HG02852 (cell line): ENCODE measurements at regions not wholly inside any gene's neighbourhood (a gene's known extent, or its start where the extent isn't known, plus 50 kb on each side); places are given as distances from the start of the nearest gene placed in this dataset.

Experiments
- ATAC-seq: cut with Tn5 transposase; IDR thresholded peaks from one replicate; pipeline ENCODE4 v1.9.1; 2021; ENCODE audit warnings: mild to moderate bottlenecking, moderate library complexity; ENCODE audit not compliant: unreplicated experiment

DNA sequence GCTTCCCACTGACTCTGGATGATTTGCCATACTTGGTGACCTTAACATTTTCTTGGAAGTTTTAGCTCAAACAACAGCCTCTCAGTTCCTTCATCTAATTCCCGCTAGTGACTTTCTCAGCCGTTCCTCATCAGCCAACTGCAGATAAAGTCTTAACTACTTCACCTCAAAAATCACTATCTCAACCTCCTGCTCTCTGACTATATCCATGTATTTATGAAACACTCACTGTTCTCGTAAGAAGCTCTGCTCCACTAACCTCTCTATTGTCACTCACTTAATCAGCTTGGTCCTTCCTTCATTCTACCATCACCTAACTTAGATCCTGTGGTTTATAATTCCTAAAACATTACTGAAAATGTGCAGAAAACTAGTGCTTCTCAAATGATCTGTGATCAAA lies 1551.6 kb downstream of the MRPL39 start:
- ATAC-seq: no peak

- no peak for ATAC-seq
Measured at GRCh38 chr21:24050231-24050630, 1557.0 kb downstream of the MRPL39 start.

DNA sequence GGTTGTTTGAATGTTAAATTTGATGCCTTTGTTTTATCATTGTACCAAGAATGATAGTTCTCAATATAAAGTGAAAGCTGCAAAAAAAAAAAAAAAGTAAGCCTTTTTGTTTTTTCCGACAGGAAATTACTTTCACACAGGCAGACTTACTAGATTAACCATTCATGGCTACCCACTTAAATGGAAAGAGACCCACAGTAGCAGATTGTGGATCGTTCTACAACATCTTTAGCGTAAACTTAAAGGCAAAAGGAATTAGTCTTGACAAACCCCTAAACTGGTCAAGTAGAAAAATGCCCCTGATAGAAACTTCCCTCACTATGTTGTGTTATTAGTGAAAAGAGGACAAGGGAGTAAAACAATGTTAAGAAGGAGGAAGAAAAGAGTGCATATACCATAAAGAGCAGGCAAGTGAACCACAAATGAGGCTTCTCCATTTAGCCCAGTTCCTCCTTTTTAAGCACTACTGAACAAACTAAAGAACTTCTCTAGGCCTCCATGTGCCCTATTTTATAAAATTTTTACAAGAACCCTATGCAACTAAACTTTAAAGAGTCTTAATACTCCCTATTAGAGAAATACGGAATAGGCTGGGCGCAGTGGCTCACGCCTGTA lies 1560.3 kb downstream of the MRPL39 start:
- ATAC-seq: no peak

DNA sequence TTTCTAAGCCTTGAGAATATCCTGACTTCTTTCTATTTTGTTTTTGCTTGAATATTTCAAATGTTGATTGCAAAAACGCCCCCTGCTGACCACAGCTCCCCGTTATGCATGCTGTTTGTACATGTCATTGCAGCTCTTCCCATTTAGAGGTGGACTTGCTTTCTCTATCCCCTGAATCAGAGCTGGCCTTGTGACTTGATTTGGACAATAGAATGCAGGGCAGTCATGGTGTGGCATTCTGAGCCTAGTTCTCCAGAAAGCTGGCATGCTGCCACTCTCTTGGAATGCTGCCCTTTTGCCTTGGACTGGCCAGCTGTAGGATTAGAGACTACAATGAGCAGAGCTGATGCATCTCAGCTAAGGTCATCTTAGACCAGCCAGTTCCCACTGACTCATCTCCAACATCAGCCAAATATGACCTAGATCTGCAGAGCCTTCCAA lies 1561.5 kb downstream of the MRPL39 start:
- no peak for ATAC-seq

DNA sequence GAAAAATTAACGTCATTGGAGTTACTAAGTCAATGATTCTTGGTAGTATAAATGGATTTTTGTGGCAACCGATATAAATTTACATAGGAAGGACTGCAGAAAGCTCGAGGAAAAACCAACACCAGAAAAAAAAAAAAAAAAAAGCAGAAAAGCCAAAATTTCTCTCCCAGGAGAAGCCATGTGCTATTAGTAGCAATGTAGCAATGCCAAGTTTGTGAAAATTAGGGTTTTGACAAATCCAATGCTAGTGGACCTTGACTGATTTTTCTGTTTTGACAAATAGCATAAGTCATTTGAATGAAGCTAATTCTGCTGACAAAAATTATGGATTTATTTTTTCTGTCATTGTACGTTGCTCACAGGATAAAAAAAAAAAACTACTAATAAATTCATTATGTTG lies 1561.9 kb downstream of the MRPL39 start:
- no peak for ATAC-seq

DNA sequence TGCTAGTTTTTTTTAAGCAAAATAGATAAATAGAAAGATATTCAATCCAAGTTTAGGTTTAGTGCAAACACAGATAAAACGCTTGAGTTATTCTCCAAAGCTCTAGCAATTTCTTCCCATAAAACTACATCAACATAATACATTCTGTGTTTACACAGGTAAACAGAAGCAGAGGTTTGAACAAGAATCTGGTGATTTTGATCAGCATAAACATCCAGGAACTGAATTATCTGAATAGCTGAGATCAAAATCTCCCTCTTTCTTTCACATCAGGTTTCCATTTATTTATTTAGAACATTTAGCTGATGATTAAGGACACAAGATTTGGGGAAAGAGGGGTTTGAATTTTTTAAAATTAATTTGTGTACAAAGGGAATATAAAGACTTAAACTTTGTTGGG lies 1564.6 kb downstream of the MRPL39 start:
- ATAC-seq: no peak

- ATAC-seq: no peak
Measured at GRCh38 chr21:24032709-24033232, 1574.5 kb downstream of the MRPL39 start.

- no peak for ATAC-seq
Measured at GRCh38 chr21:24027396-24027795, 1579.9 kb downstream of the MRPL39 start.

GRCh38 chr21:24025101-24025500 lies 1582.2 kb downstream of the MRPL39 start:
- no peak for ATAC-seq

- no peak for ATAC-seq
Measured at GRCh38 chr21:24023936-24024335, 1583.3 kb downstream of the MRPL39 start.

DNA sequence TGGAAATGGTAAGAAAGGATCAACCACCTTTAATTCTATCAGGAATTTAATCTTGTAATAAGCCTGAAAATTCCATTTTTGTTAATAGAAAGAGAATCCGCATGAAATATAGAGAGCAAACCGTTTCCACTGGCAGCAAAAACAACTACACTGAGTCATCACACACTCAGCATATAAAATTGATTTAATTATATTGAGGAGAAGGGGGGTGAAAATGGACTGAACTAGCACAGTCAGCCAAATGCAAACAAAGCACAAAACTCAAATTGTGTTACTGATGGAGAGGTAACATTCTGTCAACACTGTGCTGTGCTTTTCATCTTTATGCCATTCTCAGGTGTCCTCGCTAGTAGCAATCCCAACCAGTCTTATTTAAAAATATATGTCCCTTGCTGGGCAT lies 1583.9 kb downstream of the MRPL39 start:
- ATAC-seq: no peak

GRCh38 chr21:24014381-24014780 lies 1592.9 kb downstream of the MRPL39 start:
- no peak for ATAC-seq

DNA sequence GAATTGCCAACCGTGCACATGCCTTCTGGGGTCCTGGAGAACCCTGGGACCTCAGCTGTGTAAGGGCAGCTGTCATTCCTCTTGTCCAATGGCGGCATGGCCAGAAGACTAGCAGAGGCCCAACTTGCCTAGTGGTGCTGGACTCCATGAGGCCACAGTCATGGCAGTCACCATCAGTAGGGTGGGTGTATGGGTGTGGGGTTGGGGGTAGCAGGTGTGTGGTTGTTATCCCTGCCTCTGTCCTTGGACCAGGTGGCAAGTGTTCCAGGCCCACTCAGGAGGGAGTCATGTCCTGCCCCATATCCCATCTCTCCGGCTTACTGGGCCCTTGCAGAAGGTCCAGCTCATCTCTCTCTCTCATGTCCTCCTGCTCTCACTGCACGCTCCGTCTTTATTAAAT lies 1596.2 kb downstream of the MRPL39 start:
- no peak for ATAC-seq

- no peak for ATAC-seq
Measured at GRCh38 chr21:24007592-24007991, 1599.7 kb downstream of the MRPL39 start.

DNA sequence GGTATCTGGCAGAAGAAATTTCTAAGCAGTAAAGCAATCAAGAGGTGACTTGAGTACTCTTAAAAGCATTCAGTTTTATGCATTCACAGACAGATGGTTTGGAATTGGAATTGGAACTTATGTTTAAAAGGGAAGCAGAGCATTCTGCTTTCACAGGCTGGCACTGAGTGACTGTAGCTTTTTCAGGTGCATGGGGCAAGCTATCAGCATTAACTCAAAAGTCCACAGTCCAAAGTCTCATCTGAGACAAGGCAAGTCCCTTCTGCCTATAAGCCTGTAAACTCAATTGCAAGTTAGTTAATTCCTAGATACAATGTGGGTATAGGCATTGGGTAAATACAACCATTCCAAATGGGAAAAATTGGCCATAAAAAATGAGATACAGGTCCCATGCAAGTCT lies 1620.3 kb downstream of the MRPL39 start:
- ATAC-seq: no peak

GRCh38 chr21:23986214-23986613 lies 1621.1 kb downstream of the MRPL39 start:
- no peak for ATAC-seq

- ATAC-seq: no peak
Measured at GRCh38 chr21:23982546-23982945, 1624.7 kb downstream of the MRPL39 start.

DNA sequence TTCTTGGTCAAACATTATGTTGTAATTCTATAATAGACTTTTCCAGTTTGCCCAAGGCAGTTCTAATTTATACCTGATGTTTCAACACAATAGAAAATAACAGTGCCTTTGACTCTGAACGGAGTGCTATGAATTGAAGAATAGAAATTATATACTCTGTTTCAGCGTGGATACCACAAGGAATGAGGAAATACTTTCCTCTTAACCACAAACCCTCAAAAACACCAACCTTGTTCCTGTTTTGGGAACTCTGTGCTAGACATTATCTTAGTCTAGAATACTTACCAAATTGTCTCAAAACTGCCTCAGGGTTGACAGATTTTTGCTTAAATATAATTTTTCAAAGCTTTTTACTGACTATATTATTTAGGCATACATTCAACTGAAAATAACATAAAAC lies 1629.3 kb downstream of the MRPL39 start:
- no peak for ATAC-seq

GRCh38 chr21:23968722-23969647 lies 1638.3 kb downstream of the MRPL39 start:
- peak; percentile 96 for ATAC-seq

DNA sequence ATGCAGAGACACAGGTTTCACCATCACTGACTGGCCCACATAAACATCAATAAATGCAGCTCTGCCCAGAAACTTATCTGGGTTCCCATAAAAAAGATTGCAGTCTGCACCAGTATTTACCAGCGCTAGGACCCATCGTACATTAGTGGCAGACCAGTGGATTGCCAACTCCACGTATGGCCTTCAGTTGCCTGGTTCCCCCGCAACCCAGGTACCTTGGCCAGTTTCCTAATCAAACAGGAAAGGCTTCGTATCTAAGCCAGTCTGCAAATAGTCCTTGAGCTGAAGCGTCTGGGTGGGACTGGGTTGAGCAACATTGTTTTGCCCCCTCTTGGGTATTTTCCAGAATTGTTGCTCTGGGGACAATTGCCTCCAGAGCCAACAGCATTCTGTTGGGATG lies 1639.3 kb downstream of the MRPL39 start:
- no peak for ATAC-seq

GRCh38 chr21:23963454-23963853 lies 1643.8 kb downstream of the MRPL39 start:
- ATAC-seq: no peak

GRCh38 chr21:23960769-23961168 lies 1646.5 kb downstream of the MRPL39 start:
- ATAC-seq: no peak
